IMR-90 (cell line): ENCODE measurements at regions not wholly inside any gene's neighbourhood (a gene's known extent, or its start where the extent isn't known, plus 50 kb on each side); places are given as distances from the start of the nearest gene placed in this dataset.

Experiments
- ATAC-seq: fragments of 200-7000 bp; cut with Tn5 transposase; 2 replicates; pipeline ENCODE4 v1.9.1; 2020; ENCODE audit warnings: low read depth, mild to moderate bottlenecking, moderate library complexity
- BruUV-seq: library from RNA; stranded (reverse); fragments of 400-500 nt; replicated peaks from 2 replicates; lab custom pipeline; 2021; lab: Mats Ljungman, UMichigan
- CTCF ChIA-PET: fragments of 300-600 bp; formaldehyde crosslinking; extraction: SDS; loops from one replicate; lab custom pipeline; 2021; ENCODE audit warnings: antibody characterized with exemption; lab: Yijun Ruan, JAX
- POLR2A ChIA-PET: fragments of 300-600 bp; sonication (Branson Sonifier 250); formaldehyde crosslinking; loops from one replicate; lab custom pipeline; 2022; ENCODE audit warnings: antibody characterized with exemption; ENCODE audit not compliant: unreplicated experiment; lab: Charles Lee
- DNase-seq: peaks from one replicate; pipeline ENCODE4 v3.0.0; 2013
- H2AFZ ChIP-seq: replicated peaks from 2 replicates; pipeline ENCODE3; 2013; ENCODE audit warnings: low read length, mild to moderate bottlenecking; ENCODE audit not compliant: poor library complexity
- H2AK5ac ChIP-seq: 2 replicates; pipeline ENCODE4 v1.6.1; 2013; ENCODE audit warnings: low read depth, low read length, inconsistent platforms
- H2AK9ac ChIP-seq: replicated peaks from 2 replicates; pipeline ENCODE3; 2013; ENCODE audit warnings: mild to moderate bottlenecking, low read depth, low read length, moderate library complexity; ENCODE audit not compliant: poor library complexity
- H2BK120ac ChIP-seq: 2 replicates; pipeline ENCODE4 v1.6.1; 2013; ENCODE audit warnings: low read depth, low read length, inconsistent platforms
- H2BK15ac ChIP-seq: 3 replicates; pipeline ENCODE4 v1.6.1; 2013; ENCODE audit warnings: low read depth, low read length, inconsistent platforms
- H2BK20ac ChIP-seq: 2 replicates; pipeline ENCODE4 v1.6.1; 2013; ENCODE audit warnings: low read depth, mild to moderate bottlenecking, inconsistent platforms, low read length, moderate library complexity
- H2BK5ac ChIP-seq: 2 replicates; pipeline ENCODE4 v1.6.1; 2013; ENCODE audit warnings: mild to moderate bottlenecking, low read depth, low read length, inconsistent platforms; ENCODE audit not compliant: poor library complexity, severe bottlenecking
- H3K14ac ChIP-seq: replicated peaks from 2 replicates; pipeline ENCODE4 v1.6.1; 2013; ENCODE audit warnings: low read depth, low read length, inconsistent platforms
- H3K18ac ChIP-seq: 2 replicates; pipeline ENCODE4 v1.6.1; 2013; ENCODE audit warnings: low read depth, low read length, control low read depth
- H3K23ac ChIP-seq: 2 replicates; pipeline ENCODE4 v1.6.1; 2013; ENCODE audit warnings: low read depth, low read length, inconsistent platforms
- H3K27ac ChIP-seq: 2 replicates; pipeline ENCODE4 v1.5.1; 2013; ENCODE audit warnings: mild to moderate bottlenecking, control low read depth, low read length; ENCODE audit not compliant: insufficient read depth
- H3K27me3 ChIP-seq: 2 replicates; pipeline ENCODE4 v1.6.1; 2013; ENCODE audit warnings: low read length; ENCODE audit not compliant: control insufficient read depth, insufficient read depth
- H3K36me3 ChIP-seq: 2 replicates; pipeline ENCODE4 v1.6.1; 2013; ENCODE audit warnings: low read length, mixed read lengths; ENCODE audit not compliant: control insufficient read depth, insufficient read depth
- H3K4ac ChIP-seq: 2 replicates; pipeline ENCODE4 v1.6.1; 2013; ENCODE audit warnings: low read depth, low read length, inconsistent platforms
- H3K4me1 ChIP-seq: 2 replicates; pipeline ENCODE4 v1.6.1; 2013; ENCODE audit warnings: low read length, mixed read lengths; ENCODE audit not compliant: control insufficient read depth, insufficient read depth
- H3K4me2 ChIP-seq: 2 replicates; pipeline ENCODE4 v1.6.1; 2013; ENCODE audit warnings: low read depth, mild to moderate bottlenecking, control low read depth, low read length, moderate library complexity
- H3K4me3 ChIP-seq: 2 replicates; pipeline ENCODE4 v1.5.1; 2013; ENCODE audit warnings: low read depth, mild to moderate bottlenecking, control low read depth, low read length, moderate library complexity; ENCODE audit not compliant: insufficient read depth
- H3K56ac ChIP-seq: 2 replicates; pipeline ENCODE4 v1.6.1; 2013; ENCODE audit warnings: low read length, inconsistent platforms; ENCODE audit not compliant: insufficient read depth; ENCODE audit errors: extremely low read depth
- H3K79me1 ChIP-seq, 2 experiments: 2 replicates each; pipeline ENCODE4 v1.6.1; 2013; ENCODE audit warnings: low read length in 2 of 2, inconsistent platforms in 1 of 2, low read depth in 1 of 2
- H3K9ac ChIP-seq: 2 replicates; pipeline ENCODE4 v1.6.1; 2013; ENCODE audit warnings: low read depth, low read length, control low read depth
- H3K9me1 ChIP-seq: 2 replicates; pipeline ENCODE4 v1.6.1; 2013; ENCODE audit warnings: low read length, inconsistent platforms; ENCODE audit not compliant: insufficient read depth
- H3K9me3 ChIP-seq: 2 replicates; pipeline ENCODE4 v1.6.1; 2013; ENCODE audit warnings: low read length; ENCODE audit not compliant: control insufficient read depth, insufficient read depth
- H4K20me1 ChIP-seq: 2 replicates; pipeline ENCODE4 v1.6.1; 2013; ENCODE audit warnings: low read length, inconsistent platforms; ENCODE audit not compliant: insufficient read depth
- H4K5ac ChIP-seq: 2 replicates; pipeline ENCODE4 v1.6.1; 2013; ENCODE audit warnings: mild to moderate bottlenecking, low read depth, low read length, control low read depth
- H4K8ac ChIP-seq, 2 experiments: 2 replicates each; pipeline ENCODE4 v1.6.1; 2013; ENCODE audit warnings: low read depth in 2 of 2, low read length in 2 of 2, control low read depth in 1 of 2, inconsistent platforms in 1 of 2
- H4K91ac ChIP-seq: 2 replicates; pipeline ENCODE4 v1.6.1; 2013; ENCODE audit warnings: low read depth, low read length, inconsistent platforms; ENCODE audit not compliant: insufficient read depth
- BHLHE40 ChIP-seq: fragments of 150-350 bp; IDR thresholded peaks from 2 replicates; pipeline ENCODE4 v1.6.1; 2016; ENCODE audit warnings: mild to moderate bottlenecking, low read depth, low read length
- CEBPB ChIP-seq: IDR thresholded peaks from 2 replicates; pipeline ENCODE4 v1.6.1; 2012; ENCODE audit warnings: low read depth, low read length, improper control_type of control experiment
- CHD1 ChIP-seq: IDR thresholded peaks from 2 replicates; pipeline ENCODE4 v1.6.1; 2012; ENCODE audit warnings: low read depth, low read length, improper control_type of control experiment
- ELK1 ChIP-seq: fragments of 150-350 bp; IDR thresholded peaks from 2 replicates; pipeline ENCODE4 v1.6.1; 2016; ENCODE audit warnings: low read depth, mild to moderate bottlenecking, low read length, moderate library complexity, borderline replicate concordance
- FOS ChIP-seq: fragments of 150-350 bp; IDR thresholded peaks from 2 replicates; pipeline ENCODE4 v1.6.1; 2016; ENCODE audit warnings: low read depth, low read length
- MAFK ChIP-seq: IDR thresholded peaks from 2 replicates; pipeline ENCODE4 v1.6.1; 2012; ENCODE audit warnings: low read depth, low read length, improper control_type of control experiment
- MAZ ChIP-seq: IDR thresholded peaks from 2 replicates; pipeline ENCODE4 v1.6.1; 2012; ENCODE audit warnings: low read depth, mild to moderate bottlenecking, low read length, improper control_type of control experiment, moderate library complexity, borderline replicate concordance
- MXI1 ChIP-seq: IDR thresholded peaks from 2 replicates; pipeline ENCODE4 v1.6.1; 2012; ENCODE audit warnings: low read depth, mild to moderate bottlenecking, low read length, moderate library complexity, borderline replicate concordance
- NFE2L2 ChIP-seq: fragments of 150-350 bp; IDR thresholded peaks from 2 replicates; pipeline ENCODE4 v1.6.1; 2016; ENCODE audit warnings: low read depth, mild to moderate bottlenecking, low read length
- POLR2A ChIP-seq: IDR thresholded peaks from 2 replicates; pipeline ENCODE4 v1.6.1; 2012; ENCODE audit warnings: mild to moderate bottlenecking, low read depth, low read length
- RAD21 ChIP-seq: IDR thresholded peaks from 2 replicates; pipeline ENCODE4 v1.6.1; 2012; ENCODE audit warnings: low read length, improper control_type of control experiment
- RCOR1 ChIP-seq: IDR thresholded peaks from 2 replicates; pipeline ENCODE4 v1.6.1; 2012; ENCODE audit warnings: mild to moderate bottlenecking, low read length, improper control_type of control experiment; ENCODE audit not compliant: insufficient replicate concordance
- RFX5 ChIP-seq: IDR thresholded peaks from 2 replicates; pipeline ENCODE4 v1.8.0; 2012; ENCODE audit warnings: low read depth, mild to moderate bottlenecking, low read length, moderate library complexity
- SMC3 ChIP-seq: fragments of 150-350 bp; IDR thresholded peaks from 2 replicates; pipeline ENCODE4 v1.6.1; 2016; ENCODE audit warnings: low read depth, mild to moderate bottlenecking, antibody characterized with exemption, low read length, moderate library complexity
- WGBS, 2 experiments: methylation state at CpG; one replicate each; pipeline versions ENCODE4 v1.1.5 to v1.1.7; 2013; ENCODE audit warnings: missing lambda C conversion rate in 2 of 2; ENCODE audit not compliant: insufficient read length in 1 of 2; ENCODE audit errors: extremely low coverage in 2 of 2; 5-methylcytosine and 5-hydroxymethylcytosine counted together
- dilution Hi-C: fragments of 300-500 bp; cut with HindIII; formaldehyde crosslinking; loops from one replicate; pipeline ENCODE4 v1.14.3; 2018; ENCODE audit warnings: low sequenced_read_pairs; ENCODE audit not compliant: unreplicated experiment
- in situ Hi-C: fragments of 300-500 bp; cut with MboI; formaldehyde crosslinking; loops from 3 replicates; pipeline ENCODE4 v1.14.3; 2019; ENCODE audit warnings: low sequenced_read_pairs, inconsistent platforms, mixed read lengths
- intact Hi-C: fragments of 100-400 bp; cut with micrococcal nuclease; formaldehyde crosslinking; loops from 2 replicates; pipeline ENCODE4 v1.10.0; 2022
- TF ChIP-seq, protein P1 (sequence below): conservative IDR thresholded peaks from 2 replicates; pipeline ENCODE4 v1.5.1; 2012; ENCODE audit warnings: mild to moderate bottlenecking, low read depth, low read length, improper control_type of control experiment

DNA sequence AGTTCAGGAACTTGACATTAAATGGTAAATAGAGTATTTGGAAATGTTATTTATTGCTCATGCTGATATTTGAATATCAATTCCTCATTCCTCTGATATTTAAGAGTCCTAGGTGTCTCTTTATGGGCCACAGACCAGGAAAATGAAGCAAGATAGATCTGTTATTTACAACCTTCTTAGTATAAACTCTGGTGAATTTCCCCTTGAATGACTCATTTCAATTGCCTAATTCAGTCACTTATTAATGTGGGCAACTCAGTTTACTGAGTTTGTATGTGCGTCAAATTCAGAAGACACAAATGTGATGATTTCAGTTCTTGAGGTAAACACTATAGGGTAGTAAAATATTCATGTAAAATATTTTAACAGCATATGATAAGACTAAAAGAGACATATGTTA, 1404.4 kb upstream of the PRMT6 start:
- Histone ChIP-seq H2AK5ac (no peak overlapping the region), H3K79me1 (no peaks in the 10 kb centered on the region), H3K27me3 (no peaks in the 10 kb centered on the region), H3K4ac (no peak overlapping the region), H3K23ac (no peak overlapping the region), H3K36me3 (no peaks in the 10 kb centered on the region), H2AK9ac (no peak overlapping the region), H2BK5ac (no peak overlapping the region), H4K20me1 (no peaks in the 10 kb centered on the region), H3K4me2 (no peak overlapping the region), H2BK15ac (no peak overlapping the region), H2BK20ac (no peak overlapping the region), H3K9me3 (peaks cover 5% of the 10 kb centered on the region; the same call in 1 of the 2 replicates), H4K8ac (no peak overlapping the region), H4K91ac (no peak overlapping the region), H2AFZ (no peak overlapping the region), H3K14ac (no peak overlapping the region), H3K9me1 (no peaks in the 10 kb centered on the region), H3K27ac (no peak overlapping the region), H3K9ac (no peak overlapping the region), H3K56ac (no peak overlapping the region), H4K5ac (no peak overlapping the region), H3K4me1 (no peaks in the 10 kb centered on the region), H2BK120ac (no peak overlapping the region), H3K4me3 (no peak overlapping the region), H3K18ac (no peak overlapping the region)
- TF ChIP-seq MAFK (no peak), CEBPB (no peak), MAZ (no peak), RAD21 (no peak), NFE2L2 (no peak), MXI1 (no peak), POLR2A (no peak), ELK1 (no peak), SMC3 (no peak), RCOR1 (no peak), CHD1 (no peak), RFX5 (no peak), BHLHE40 (no peak), FOS (no peak)
- TF ChIP-seq, protein P1, sequence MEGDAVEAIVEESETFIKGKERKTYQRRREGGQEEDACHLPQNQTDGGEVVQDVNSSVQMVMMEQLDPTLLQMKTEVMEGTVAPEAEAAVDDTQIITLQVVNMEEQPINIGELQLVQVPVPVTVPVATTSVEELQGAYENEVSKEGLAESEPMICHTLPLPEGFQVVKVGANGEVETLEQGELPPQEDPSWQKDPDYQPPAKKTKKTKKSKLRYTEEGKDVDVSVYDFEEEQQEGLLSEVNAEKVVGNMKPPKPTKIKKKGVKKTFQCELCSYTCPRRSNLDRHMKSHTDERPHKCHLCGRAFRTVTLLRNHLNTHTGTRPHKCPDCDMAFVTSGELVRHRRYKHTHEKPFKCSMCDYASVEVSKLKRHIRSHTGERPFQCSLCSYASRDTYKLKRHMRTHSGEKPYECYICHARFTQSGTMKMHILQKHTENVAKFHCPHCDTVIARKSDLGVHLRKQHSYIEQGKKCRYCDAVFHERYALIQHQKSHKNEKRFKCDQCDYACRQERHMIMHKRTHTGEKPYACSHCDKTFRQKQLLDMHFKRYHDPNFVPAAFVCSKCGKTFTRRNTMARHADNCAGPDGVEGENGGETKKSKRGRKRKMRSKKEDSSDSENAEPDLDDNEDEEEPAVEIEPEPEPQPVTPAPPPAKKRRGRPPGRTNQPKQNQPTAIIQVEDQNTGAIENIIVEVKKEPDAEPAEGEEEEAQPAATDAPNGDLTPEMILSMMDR, result no peak
- intact Hi-C loops (no loop called here), dilution Hi-C loops (no loop called here), in situ Hi-C loops (no loop called here)
- CTCF ChIA-PET, result no interaction called here
- POLR2A ChIA-PET, result no interaction called here
- no peak for ATAC-seq
- no TSS peak for BruUV-seq
- no CpG with 5 or more reads among the region's 1 CpG for WGBS, 2 experiments
- no peak for DNase-seq
